GM18868 (cell line): ENCODE measurements at regions not wholly inside any gene's neighbourhood (a gene's known extent, or its start where the extent isn't known, plus 50 kb on each side); places are given as distances from the start of the nearest gene placed in this dataset.

Experiments used
- ATAC-seq: cut with Tn5 transposase; IDR thresholded peaks from one replicate; pipeline ENCODE4 v1.9.1; 2021; ENCODE audit warnings: mild to moderate bottlenecking, moderate library complexity; ENCODE audit not compliant: unreplicated experiment

DNA sequence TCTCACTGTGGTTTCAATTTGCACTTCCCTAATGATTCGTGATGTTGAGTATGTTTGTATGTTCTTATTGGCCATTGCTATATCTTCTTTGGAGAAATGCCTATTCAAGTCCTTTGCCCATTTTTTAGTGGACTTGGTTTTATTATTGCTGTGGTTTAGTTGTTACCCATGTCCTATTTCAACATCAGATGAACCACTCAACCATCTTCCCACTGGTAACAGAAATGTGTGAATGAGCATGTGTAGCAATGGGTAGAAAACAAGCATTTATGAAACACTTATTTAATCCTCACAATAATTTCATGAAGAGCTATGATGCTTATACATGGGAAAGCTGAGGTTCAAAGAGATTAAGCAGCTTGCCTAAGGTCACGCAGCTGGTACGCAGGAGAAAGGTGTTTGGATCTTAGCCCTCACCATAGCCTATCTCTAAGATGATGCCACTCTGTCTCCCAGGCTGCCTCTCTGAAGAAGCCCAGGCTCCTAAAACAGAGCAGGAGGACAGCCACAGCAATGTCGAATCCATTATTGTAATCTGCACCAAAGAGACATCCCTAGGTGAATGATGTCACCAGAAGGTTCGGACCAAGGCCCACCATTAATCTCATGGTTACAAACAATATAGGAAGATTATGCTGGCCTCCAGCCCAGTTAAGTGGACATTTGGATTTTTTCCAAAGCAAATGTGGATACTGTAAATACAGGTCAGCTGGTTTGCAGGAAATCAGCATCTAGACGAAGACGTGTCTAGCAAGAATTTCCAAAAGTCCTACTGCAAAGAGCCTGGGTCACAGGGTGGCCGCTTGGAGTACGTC is 447.6 kb upstream of the ZMIZ1 start:
- ATAC-seq: no peak

DNA sequence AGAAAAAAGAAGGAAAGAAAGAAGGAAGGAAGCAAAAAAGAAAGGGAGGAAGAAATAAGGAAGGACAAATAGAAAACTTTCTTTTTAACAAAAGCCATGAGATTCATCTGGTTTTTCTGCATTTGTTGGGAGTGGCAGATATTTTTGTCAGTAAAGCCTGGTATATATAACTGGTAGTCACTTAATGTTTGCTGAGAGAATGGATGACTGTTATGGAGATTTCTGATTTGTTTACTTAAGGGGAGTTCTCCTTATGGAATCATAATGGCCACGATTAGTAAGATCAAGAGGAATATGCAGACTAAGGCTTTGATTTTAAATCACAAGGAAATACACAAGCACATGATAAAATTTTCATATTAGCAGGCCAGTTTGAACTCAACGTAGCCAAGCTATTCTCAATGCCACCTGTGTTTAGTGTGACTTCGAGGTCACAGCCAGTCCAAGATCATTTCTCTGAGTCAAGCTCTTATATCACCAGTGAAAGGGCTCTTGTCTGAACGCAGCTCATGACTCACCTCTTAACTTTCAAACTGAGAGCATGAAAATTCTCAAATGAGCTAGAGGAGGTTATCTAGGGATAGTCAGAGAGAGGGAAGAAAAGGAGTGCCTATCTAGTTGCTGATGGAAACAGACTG is 445.1 kb upstream of the ZMIZ1 start:
- no peak for ATAC-seq

DNA sequence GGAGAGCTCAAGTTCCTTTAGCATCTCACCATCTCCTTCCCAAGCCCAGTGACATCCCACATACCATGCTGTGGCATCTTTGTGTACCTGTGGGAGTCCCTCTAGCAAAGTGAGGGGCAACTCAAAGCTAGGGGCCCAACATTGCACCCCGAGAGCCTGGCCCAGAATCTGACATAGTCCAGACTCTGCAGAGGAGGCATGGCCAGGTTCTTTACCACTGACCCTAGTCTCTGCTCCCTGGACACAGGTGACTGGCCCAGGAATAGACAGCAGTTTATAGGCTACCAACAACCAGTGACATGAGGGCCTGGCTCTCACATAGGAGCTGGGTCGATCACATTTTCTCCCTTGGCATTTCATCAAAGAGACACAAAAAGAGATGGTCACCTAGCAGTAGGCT is 444.0 kb upstream of the ZMIZ1 start:
- ATAC-seq: no peak

DNA sequence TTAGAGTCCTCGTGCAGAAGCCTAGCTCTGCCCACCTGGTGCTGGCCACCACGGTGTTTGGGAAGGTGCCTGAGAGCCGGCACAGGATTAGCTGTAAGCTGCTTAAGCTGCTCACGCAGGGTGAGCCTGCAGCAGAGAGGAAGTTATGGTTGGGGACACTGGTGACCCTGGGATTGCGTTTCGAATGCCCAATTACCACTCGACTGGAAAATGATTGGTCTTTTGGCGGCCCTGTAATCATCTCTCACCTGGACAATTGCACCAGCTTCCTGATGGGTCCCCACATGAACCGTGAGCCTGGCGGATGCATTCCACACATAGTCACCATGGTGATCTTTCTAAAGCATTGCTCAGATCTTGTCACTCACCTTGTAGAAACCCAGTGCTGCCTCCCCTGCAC is 442.3 kb upstream of the ZMIZ1 start:
- no peak for ATAC-seq

DNA sequence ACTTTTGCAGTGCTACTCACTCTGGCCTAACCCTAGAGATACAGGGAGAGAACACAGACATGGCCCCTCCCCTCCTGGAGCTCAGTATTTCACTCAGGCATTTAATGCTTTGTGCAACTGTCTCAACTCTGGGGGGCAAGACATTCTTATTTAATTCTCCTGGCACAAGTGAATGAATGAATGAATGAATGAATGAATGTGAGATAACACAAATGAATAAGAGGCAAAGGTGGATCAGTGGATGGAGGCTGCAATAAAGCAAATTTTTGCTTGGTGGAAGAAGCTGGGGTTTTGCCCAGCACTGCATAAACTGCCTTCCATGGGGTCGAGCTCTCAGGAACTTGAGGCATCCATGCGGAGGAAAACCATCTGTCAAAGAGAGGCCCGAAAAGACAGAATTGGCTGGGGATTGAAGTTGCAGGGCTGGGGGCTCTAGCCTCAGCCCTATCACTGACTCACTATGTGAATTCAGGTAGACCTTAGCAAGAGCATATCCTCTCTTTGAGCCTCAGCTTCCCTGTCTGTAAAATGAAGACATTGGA is 441.4 kb upstream of the ZMIZ1 start:
- ATAC-seq: no peak

DNA sequence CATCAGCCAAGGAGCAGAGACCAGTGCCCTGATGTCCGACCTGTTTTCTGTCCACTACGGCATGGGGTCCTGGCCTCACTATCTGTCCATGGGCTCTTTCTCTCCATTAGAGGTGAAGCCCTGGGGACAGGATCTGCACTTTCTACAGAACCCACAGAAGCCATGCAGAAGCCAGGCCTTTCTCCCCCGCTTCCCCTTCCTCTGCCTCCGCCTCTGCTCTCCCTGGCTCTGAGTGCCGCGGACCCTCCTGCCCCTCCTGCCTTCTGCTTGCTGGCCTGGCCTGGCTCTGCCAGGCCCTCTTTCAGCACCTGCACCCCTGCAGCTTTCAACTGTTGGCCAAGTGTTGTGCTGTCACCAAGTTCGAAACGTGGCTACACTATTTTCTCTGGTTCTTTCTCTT is 439.8 kb upstream of the ZMIZ1 start:
- ATAC-seq: no peak

DNA sequence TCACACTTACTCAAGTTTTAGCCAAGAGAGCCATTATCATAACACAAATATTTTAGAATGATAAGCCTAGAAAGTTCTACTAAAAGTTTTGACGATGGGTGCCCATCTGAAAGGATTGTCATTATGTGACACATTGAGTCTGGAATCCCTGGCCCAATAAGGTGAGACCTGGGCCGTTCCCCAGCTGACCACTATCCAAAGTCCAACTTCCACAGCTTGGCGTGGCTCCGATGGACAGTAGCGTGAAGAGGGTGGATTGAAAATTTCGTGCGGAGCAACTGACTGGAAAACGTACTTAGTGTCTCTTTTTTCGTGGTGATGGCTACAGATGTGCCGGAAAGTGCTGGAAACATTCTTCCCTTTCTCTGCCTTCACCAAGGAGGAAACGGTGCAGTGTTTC is 439.0 kb upstream of the ZMIZ1 start:
- no peak for ATAC-seq

DNA sequence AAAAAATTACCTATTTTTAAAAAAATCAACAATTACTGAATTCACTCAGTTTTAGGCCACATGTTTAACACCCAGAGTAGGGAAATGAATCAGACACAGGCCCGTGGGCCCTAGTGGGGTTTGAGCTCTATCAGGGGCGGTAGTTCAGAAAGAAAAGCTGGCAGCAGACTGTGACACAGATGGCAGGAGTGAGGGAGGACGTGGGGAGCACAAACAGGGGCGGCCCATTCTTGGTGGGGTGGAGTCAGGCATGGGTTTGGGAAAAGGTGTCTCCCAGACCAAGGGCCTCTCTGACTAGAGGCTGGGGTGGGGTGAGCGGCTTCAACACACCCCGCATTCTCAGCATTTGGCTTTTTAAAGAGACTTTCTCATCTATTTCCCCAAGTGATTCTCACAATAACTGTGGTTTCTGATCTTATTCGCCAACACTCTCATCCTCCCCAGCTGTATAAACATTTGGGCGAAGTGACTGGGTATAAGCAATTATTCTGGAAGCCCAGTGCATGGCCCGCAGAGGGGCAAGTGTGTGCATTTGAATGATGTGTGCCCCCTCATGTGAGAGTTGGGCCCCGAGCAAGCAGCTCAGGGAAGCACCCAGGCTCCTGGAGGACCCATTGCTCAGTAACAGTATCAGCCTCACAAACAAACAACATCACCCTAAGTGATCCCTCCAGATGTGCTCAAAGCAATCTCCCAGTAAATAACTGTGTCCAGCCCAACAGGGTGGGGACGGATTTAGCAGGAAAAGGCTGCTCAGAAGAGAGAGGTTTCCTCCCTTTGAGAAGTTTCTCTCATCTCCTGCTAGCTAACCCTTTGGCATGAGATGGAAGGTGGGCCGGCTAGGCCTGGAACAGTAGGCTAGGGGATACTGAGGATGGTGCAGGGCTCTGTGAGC is 437.6 kb upstream of the ZMIZ1 start:
- peak; percentile 65 for ATAC-seq

DNA sequence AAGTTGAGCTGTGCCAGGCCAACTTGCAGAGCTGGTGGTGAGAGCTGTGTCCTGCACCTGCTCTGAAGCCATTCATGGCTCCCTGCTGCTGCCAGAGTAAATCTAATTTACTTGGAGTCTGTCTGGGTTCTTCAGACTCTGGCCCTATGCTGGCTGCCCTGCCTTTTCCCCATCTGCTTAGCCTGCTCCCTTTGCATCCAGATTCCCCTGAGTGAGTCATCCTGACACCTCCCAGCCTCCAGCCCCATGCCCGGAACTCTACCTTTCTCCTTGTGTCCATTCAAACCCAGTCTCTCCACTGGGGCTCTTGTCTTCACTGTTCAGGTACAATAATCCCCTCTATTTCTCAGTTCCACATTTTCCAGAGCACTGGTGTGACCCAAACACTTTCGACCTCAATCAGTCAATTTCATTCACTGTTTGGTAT is 434.4 kb upstream of the ZMIZ1 start:
- peak; percentile 69 for ATAC-seq

DNA sequence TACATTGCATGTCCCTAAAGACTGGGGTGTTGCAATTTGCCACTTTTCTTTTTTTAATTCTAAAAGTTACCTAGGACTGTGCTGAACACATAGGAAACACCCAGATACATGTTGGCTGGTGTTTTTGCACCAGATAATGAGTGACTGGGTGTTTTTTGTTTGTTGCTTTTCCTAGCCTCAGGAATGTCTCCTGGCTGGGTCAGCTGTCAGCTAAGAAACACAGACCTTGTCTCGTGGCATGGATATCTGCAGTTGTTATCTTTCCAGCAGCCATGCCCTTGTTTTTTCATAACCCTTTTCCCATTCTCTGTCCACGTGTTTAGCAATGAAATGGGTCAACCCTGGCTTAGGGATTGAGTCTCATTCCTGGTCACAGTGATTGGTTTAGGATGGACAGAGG is 433.9 kb upstream of the ZMIZ1 start:
- no peak for ATAC-seq

DNA sequence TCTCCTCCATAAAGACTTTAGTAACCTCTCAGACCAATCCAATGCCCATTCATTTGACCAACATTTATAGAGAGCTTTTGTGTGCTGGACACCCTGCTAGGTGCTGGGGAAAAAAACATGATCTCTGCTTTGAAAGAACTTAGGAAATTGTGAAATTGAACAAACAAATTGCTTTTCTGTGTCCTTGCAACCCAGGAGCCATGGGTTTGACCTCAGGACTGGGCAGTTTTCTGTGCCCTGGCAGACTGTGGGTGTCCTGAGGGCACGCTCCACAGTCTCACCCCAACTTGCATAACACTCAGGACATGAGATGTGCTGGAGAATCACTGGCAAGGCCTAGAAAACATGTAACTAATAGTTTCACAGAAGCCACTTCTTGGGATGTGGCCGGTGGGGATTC is 429.1 kb upstream of the ZMIZ1 start:
- ATAC-seq: no peak

DNA sequence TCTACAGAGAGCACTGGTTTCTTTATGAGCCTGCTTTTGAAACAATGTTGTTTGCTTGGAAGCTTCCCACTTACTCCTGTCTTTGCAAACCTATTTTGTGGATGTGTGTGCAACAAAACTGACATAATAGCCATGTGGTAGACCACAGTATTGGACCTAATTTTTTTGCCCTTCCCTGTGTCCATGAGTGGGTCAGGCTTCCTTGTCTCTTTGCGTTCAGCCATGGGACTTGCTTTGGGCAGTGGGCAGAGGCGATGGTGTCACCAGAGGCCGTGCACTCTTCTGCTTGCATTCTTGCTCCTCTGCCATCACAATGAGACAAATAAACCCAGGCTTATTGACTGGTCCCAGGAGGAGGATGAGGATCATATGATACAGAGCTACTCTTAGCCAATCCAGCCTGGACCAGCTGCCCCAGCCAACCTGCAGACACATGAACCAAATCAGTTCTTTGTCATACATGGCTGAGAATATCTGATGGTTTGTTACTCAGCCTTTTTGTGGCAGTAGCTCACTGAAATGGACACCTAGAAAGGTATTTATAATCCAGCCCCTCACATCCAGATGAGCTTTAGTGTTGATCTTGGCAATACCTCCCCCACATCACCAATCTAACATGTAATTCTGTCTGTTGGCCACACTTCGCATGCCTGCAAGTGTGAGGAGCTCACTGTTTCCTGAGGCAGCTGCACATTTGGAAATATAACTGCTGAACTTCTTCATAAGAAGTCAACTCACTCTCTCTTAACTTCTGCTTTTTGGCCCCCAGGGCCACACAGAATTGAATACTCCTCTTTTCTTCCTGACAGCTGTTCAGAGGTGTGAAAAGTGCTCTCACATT is 427.8 kb upstream of the ZMIZ1 start:
- no peak for ATAC-seq

DNA sequence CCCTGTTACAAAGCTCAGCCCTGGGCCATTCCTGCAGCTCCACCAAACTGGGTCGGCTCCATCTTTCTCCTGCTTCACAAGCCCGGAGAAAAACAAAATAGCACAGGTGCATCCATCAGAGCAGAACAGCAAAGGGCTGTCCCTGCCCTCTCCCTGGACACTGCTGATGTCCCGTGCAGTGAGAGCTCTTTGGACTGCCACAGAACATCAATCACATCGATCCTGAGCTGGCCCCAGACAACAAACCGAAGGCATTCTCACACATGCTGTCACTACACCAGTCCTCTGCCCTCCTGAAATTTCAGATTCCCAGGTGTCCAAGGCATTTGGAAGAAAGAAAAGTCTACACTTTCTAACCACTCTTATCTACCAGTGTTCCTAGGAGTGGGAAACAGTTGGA is 427.1 kb upstream of the ZMIZ1 start:
- ATAC-seq: no peak

DNA sequence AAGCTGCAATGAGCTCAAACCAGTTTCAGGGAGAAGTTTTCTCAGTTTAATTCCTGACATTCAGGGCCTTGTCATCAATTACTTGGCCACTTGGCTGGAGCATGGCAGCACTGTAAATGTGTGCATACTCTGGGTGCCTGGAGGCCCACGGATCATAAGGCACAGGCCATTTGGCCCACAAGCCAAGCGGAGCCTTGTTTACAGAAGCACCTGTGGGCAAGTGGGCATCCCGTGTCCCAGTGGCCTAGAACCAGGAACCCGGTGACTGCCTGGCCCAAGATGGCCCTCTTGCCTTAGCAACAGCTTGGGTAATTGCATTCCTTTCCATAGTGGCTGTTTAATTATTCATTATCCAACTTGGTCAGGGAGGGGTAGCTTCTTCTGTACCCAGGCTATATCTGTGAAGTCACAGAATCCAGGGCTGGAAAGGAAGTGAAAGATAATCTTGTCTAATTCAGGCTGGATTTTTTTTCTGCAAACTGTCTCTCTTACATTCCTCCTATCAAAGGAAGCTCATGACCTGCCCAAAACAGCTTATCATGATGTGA is 426.4 kb upstream of the ZMIZ1 start:
- ATAC-seq: no peak

DNA sequence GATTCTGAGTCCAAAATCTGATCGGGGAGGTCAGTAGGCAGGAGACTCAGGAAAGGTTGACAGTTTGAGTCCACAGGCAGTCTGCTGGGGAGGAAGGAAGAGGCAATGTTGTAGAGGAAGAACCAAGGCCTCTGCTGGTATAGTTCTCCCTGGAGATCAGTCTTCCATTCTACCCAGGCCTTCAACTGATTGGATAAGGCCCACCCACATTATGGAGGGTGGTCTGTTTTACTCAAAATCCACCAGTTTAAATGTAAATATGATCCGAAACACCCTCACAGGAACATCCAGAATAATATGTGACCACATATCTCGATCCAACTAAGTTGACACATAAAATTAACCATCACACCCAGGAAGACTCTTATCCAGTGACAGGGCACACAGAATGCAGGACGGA is 425.3 kb upstream of the ZMIZ1 start:
- ATAC-seq: no peak

DNA sequence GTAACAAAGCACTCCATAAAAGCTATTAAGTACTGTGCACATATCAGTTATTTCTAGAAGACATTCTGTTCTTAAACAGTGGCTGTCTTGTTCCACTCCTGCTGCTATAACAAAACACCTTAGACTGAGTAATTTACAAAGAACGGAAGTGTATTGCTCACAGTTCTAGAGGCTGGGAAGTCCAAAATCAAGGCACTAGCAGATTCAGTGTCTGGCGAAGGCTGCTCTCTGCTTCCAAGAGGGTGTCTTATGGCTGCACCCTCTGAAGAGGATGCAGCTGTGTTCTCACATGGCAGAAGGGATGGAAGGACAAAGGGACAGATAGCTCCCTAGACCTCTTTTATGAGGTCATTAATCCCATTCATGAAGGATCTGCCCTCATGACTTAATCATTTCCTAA is 424.2 kb upstream of the ZMIZ1 start:
- no peak for ATAC-seq

DNA sequence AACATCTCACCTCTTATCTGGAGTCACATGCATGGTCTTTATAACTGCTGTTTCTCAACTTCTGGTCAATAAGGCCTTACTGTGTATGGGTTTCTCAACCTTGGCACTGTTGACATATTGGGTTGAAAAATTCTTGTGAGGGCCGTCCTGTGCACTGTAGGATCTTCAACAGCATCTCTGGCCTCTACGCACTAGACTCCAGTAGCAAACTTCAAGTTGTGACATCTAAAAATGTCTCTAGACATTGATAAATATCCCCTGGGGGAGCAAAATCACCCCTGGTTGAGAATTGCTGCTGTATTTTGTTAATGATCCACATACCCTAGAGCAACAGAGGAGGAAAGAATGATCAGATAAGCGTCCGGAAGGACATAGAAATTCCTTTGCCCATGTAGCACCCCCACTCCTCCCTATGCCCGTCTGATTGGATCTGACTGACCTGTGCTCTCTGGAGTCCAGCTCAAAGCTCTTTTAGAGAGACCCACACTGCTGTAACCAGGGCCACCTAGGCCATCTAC is 423.5 kb upstream of the ZMIZ1 start:
- ATAC-seq: no peak

DNA sequence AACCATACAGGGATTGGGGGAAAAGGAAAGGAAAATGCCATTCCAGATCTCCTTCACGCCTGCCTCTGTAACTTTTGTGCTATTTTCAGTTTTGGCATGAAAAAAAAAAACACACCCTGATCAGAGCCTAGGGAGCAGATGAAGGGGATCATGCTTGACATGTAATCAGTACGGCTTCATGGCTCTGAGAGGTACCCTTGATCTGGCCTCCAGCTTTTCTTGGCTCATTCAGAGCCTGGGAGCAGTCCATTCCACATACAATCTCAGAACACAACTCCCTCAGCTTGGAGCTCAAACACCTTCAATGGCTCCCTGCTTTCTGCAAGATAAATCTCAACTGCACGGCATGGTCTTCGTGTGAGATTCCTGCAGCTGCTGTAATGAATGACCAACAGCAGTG is 422.8 kb upstream of the ZMIZ1 start:
- ATAC-seq: no peak

DNA sequence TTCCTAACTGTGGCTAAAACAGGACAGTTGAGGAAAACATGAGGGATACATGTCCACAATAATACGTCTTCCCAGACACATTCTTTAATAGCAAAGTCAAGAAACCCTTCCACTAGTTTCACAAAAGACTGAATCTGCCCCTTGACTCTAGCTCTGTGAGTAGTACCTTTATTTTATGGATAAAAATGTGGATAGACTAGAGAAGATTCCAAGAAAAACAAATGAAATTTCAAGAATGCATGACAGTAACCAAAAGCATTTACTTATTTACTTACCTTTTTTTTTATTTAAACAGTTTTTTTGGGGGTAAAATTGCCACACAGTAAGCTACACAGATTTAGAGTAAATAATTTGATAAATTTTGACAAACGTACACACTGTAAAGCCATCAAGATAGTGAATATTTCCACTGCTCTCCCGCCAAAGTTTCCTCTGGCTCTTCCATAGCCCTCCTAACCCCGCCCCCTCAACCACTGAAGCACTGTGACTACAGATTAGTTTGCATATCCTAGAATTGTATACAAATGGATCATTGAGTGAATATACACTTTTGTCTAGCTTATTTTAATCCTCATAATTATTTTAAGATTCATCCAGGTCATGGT is 420.4 kb upstream of the ZMIZ1 start:
- ATAC-seq: no peak

DNA sequence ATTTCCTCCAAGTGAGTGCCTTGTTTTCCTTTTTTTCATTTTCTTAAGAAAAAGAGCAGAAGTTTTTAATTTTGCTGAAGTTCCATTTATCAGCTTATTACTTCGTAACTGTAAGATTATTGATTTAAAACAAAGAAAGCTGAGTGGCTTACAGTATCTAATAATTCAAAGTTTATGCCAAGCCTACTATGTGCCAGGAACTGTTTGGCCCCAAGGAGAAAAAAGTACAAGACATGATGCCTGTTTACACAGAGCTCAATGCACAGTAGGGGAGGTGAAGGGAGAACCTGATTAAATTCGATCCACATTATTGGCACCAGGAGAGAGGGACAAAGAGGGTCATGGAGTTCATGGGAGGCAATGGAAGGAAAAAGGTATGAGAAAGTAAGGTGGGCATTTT is 419.3 kb upstream of the ZMIZ1 start:
- ATAC-seq: no peak
